ENCODE measurements at regions not wholly inside any gene's neighbourhood (a gene's known extent, or its start where the extent isn't known, plus 50 kb on each side); places are given as distances from the start of the nearest gene placed in this dataset.
"Not testable (repeated sequence)": the region's sequence is repeated elsewhere in the genome, so short reads cannot be mapped to it uniquely, and the experiment has no call there.

GRCh38 chrX:45992402-45993123 lies 552.7 kb downstream of the ZNF674 start:
- Mint-ChIP-seq H3K4me1 (ENCODE audit: insufficient read depth, unreplicated experiment) (no peaks in the 10 kb centered on the region), H3K4me3 (ENCODE audit: unreplicated experiment) (no peak overlapping the region), H3K36me3 (ENCODE audit: insufficient read depth, unreplicated experiment) (no peaks in the 10 kb centered on the region), H3K27ac (ENCODE audit: low read depth, unreplicated experiment) (no peak overlapping the region), H3K9me3 (ENCODE audit: unreplicated experiment) (peaks cover 16% of the 10 kb centered on the region), H3K27me3 (ENCODE audit: insufficient read depth, unreplicated experiment) (no peaks in the 10 kb centered on the region)
- CTCF ChIA-PET, result no interaction called here
- POLR2A ChIA-PET, result no interaction called here
- no peak for DNase-seq (ENCODE audit: unreplicated experiment)
- no peak for TF ChIP-seq CTCF (IDR thresholded peaks at IDR 0.05; ENCODE audit: unreplicated experiment)
- BruUV-seq (replicated peaks), result no TSS peak
- intact Hi-C loops (cut with micrococcal nuclease), result no loop called here

DNA sequence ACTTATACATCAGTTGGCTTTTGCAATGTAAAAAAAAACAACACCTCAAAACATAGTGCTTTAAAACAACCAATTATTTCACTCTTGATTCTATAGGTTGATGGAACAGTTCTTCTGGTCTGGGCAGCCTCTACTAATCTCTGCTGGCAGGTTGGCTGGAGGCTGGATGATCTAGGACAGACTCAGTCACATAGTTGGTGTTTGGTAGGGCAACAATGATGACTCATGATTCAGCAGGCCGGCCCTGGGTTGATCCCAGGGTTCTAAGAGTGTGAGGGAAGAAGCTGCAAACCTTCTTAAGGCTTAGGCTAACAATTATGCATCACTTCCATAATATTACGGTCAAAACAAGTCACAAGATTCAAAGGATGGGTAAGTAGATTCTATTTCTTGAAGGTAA lies 558.2 kb downstream of the ZNF674 start:
- Mint-ChIP-seq H3K27me3 (ENCODE audit: insufficient read depth, unreplicated experiment) (no peaks in the 10 kb centered on the region), H3K9me3 (ENCODE audit: unreplicated experiment) (peaks cover 7% of the 10 kb centered on the region)
- peak; percentile 13 for DNase-seq (ENCODE audit: unreplicated experiment)

GRCh38 chrX:45986081-45986480 lies 559.1 kb downstream of the ZNF674 start:
- Mint-ChIP-seq H3K36me3 (ENCODE audit: insufficient read depth, unreplicated experiment) (no peaks in the 10 kb centered on the region), H3K4me1 (ENCODE audit: insufficient read depth, unreplicated experiment) (no peaks in the 10 kb centered on the region), H3K4me3 (ENCODE audit: unreplicated experiment) (no peak overlapping the region), H3K27ac (ENCODE audit: low read depth, unreplicated experiment) (no peak overlapping the region), H3K27me3 (ENCODE audit: insufficient read depth, unreplicated experiment) (no peaks in the 10 kb centered on the region), H3K9me3 (ENCODE audit: unreplicated experiment) (peaks cover 7% of the 10 kb centered on the region)
- intact Hi-C loops (cut with micrococcal nuclease), result no loop called here
- no TSS peak for BruUV-seq (replicated peaks)
- CTCF ChIA-PET, result interaction anchor here (0.6 to 1.5 kb wide), 2 partner anchors 18 to 313 kb away, joined by 3 read pairs; no protein-coding TSS in a partner anchor
- no peak for TF ChIP-seq CTCF (IDR thresholded peaks at IDR 0.05; ENCODE audit: unreplicated experiment)
- POLR2A ChIA-PET, result no interaction called here
- no peak for DNase-seq (ENCODE audit: unreplicated experiment)

More for the DNA sequence above, 558.2 kb downstream of the ZNF674 start:
- no peak for TF ChIP-seq CTCF (IDR thresholded peaks at IDR 0.05; ENCODE audit: unreplicated experiment)
- no peak overlapping the region for H3K4me3 Mint-ChIP-seq (ENCODE audit: unreplicated experiment)
- no peaks in the 10 kb centered on the region for H3K36me3 Mint-ChIP-seq (ENCODE audit: insufficient read depth, unreplicated experiment)
- POLR2A ChIA-PET, result no interaction called here
- no peak overlapping the region for H3K27ac Mint-ChIP-seq (ENCODE audit: low read depth, unreplicated experiment)
- no TSS peak for BruUV-seq (replicated peaks)
- CTCF ChIA-PET, result interaction anchor here (1.5 kb wide), 1 partner anchor 19 kb away, joined by 3 read pairs; no protein-coding TSS in a partner anchor
- no peaks in the 10 kb centered on the region for H3K4me1 Mint-ChIP-seq (ENCODE audit: insufficient read depth, unreplicated experiment)
- intact Hi-C loops (cut with micrococcal nuclease), result no loop called here

DNA sequence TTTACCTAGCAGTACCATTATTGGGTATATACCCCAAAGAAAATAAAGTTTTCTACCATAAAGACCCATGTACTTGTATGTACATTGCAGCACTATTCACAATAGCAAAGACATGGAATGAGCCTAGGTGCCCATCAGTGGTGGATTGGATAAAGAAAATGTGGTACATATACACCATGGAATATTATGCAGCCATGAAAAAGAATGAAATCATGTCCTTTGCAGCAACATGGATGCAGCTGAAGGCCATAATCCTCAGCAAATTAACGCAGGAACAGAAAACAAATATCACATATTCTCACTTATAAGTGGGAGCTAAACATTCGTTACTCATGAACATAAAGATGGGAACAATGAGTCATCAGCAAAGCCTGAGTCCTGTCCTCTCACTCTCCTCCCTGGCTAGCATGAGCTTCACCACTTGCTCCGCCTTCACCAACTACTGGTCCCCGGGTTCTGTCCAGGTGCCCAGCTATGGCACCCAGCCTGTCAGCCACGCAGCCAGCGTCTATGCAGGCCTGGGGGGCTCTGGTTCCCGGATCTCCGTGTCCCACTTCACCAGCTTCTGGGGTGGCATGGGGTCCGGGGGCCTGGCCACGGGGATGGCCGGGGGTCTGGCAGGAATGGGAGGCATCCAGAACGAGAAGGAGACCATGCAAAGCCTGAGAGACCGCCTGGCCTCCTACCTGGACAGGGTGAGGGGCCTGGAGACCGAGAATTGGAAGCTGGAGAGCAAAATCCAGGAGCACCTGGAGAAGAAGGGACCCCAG lies 562.1 kb downstream of the ZNF674 start:
- CTCF ChIA-PET; H3K9me3 Mint-ChIP-seq (ENCODE audit: unreplicated experiment); POLR2A ChIA-PET; intact Hi-C loops (cut with micrococcal nuclease); H3K27ac Mint-ChIP-seq (ENCODE audit: low read depth, unreplicated experiment); H3K4me1 Mint-ChIP-seq (ENCODE audit: insufficient read depth, unreplicated experiment); BruUV-seq (replicated peaks); H3K36me3 Mint-ChIP-seq (ENCODE audit: insufficient read depth, unreplicated experiment); DNase-seq (ENCODE audit: unreplicated experiment); H3K4me3 Mint-ChIP-seq (ENCODE audit: unreplicated experiment); H3K27me3 Mint-ChIP-seq (ENCODE audit: insufficient read depth, unreplicated experiment): not testable (repeated sequence)
